ENCODE measurements at regions not wholly inside any gene's neighbourhood (a gene's known extent, or its start where the extent isn't known, plus 50 kb on each side); places are given as distances from the start of the nearest gene placed in this dataset.

GRCh38 chr3:65284546-65284945 lies 596.7 kb upstream of the ADAMTS9 start:
- no peak for DNase-seq (ENCODE audit: low spot score)
- 84% methylated on average over 6 of the region's 6 CpGs for WGBS

DNA sequence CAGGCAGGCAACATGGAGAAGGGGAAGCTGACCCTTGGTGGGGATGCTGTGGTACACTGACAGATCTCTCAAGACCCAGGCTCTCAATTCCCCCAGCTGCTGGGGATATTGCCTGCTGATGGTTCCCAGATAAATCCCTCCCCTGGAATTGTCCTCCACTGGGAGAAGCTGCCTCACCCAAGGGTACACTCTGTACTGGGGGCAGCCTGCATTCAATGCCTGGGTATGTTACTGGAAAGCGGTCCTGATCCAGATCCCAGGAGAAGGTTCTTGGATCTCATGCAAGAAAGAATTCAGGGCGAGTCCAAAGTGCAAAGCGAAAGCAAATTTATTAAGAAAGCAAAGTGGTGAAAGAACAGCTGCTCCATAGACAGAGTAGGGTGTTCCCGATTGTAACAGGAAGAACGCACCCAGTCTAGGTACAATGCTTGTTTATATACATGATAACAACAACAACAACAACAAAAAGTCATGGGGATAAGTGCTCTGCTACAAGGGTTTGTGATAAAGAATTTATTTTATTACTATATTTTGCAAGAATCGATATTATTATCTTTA lies 591.5 kb upstream of the ADAMTS9 start:
- no peak overlapping the region for H3K4me3 ChIP-seq
- no peak for TF ChIP-seq CTCF (IDR thresholded peaks at IDR 0.05)
- WGBS, result 83% methylated on average over 6 of the region's 6 CpGs

More at GRCh38 chr3:65284546-65284945, 596.7 kb upstream of the ADAMTS9 start:
- H3K4me3 ChIP-seq, result no peak overlapping the region
- H3K4me1 ChIP-seq (replicated peaks), result no peaks in the 10 kb centered on the region
- TF ChIP-seq POLR2A (IDR thresholded peaks at IDR 0.05), result no peak
- no peaks in the 10 kb centered on the region for H3K36me3 ChIP-seq
- no peak overlapping the region for H3K27ac ChIP-seq
- intact Hi-C loops (cut with DNase I), result no loop called here
- H3K9me3 ChIP-seq, result no peaks in the 10 kb centered on the region
- no peaks in the 10 kb centered on the region for H3K27me3 ChIP-seq (replicated peaks; ENCODE audit: insufficient read depth)

GRCh38 chr3:65277798-65278197 lies 590.0 kb upstream of the ADAMTS9 start:
- no peaks in the 10 kb centered on the region for H3K9me3 ChIP-seq
- no peak overlapping the region for H3K4me3 ChIP-seq
- DNase-seq (ENCODE audit: low spot score), result no peak
- no peaks in the 10 kb centered on the region for H3K36me3 ChIP-seq
- H3K27me3 ChIP-seq (replicated peaks; ENCODE audit: insufficient read depth), result no peaks in the 10 kb centered on the region
- 79% methylated on average over 2 of the region's 2 CpGs for WGBS
- no peak overlapping the region for H3K27ac ChIP-seq
- TF ChIP-seq CTCF (IDR thresholded peaks at IDR 0.05) (no peak), POLR2AphosphoS5 (IDR thresholded peaks at IDR 0.05) (no peak), POLR2A (IDR thresholded peaks at IDR 0.05) (no peak)
- H3K4me1 ChIP-seq (replicated peaks), result no peaks in the 10 kb centered on the region
- intact Hi-C loops (cut with DNase I), result no loop called here

More for the DNA sequence above, 591.5 kb upstream of the ADAMTS9 start:
- intact Hi-C loops (cut with DNase I), result no loop called here
- Histone ChIP-seq H3K27ac (no peak overlapping the region), H3K4me1 (replicated peaks) (no peaks in the 10 kb centered on the region), H3K36me3 (no peaks in the 10 kb centered on the region), H3K9me3 (no peaks in the 10 kb centered on the region), H3K27me3 (replicated peaks; ENCODE audit: insufficient read depth) (no peaks in the 10 kb centered on the region)
- no peak for DNase-seq (ENCODE audit: low spot score)

DNA sequence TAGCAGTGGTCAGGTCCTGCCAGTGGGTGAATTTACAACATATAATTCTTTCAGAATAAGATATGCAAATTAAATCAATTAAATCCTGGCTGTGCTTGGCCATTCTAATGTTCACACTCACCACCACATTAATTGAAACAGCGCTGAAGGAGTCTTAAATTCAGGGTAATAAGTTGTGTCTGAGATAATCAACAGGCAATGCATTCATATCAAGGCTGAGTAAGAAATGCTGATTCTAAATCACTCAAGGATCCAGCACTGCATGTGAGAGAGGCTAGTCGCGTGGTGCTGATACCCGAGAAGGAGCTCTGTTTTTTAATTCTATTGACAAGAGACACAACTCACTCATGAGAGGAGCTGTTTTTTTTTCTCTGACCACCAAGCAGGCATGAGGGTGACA lies 588.8 kb upstream of the ADAMTS9 start:
- 74% methylated on average over 4 of the region's 4 CpGs for WGBS
- Histone ChIP-seq H3K27ac (no peak overlapping the region), H3K4me1 (replicated peaks) (no peaks in the 10 kb centered on the region), H3K4me3 (no peak overlapping the region), H3K36me3 (no peaks in the 10 kb centered on the region), H3K9me3 (no peaks in the 10 kb centered on the region), H3K27me3 (replicated peaks; ENCODE audit: insufficient read depth) (no peaks in the 10 kb centered on the region)
- TF ChIP-seq POLR2A (IDR thresholded peaks at IDR 0.05) (no peak), POLR2AphosphoS5 (IDR thresholded peaks at IDR 0.05) (no peak), CTCF (IDR thresholded peaks at IDR 0.05) (no peak)
- no peak for DNase-seq (ENCODE audit: low spot score)
- intact Hi-C loops (cut with DNase I), result no loop called here

GRCh38 chr3:65268426-65268825 lies 580.6 kb upstream of the ADAMTS9 start:
- no peak for DNase-seq (ENCODE audit: low spot score)
- WGBS, result 33% methylated on average over 1 of the region's 1 CpG

More at GRCh38 chr3:65268426-65268825, 580.6 kb upstream of the ADAMTS9 start:
- intact Hi-C loops (cut with DNase I), result no loop called here
- H3K4me1 ChIP-seq (replicated peaks), result no peaks in the 10 kb centered on the region
- no peak overlapping the region for H3K27ac ChIP-seq
- no peaks in the 10 kb centered on the region for H3K27me3 ChIP-seq (replicated peaks; ENCODE audit: insufficient read depth)
- no peak for TF ChIP-seq POLR2AphosphoS5 (IDR thresholded peaks at IDR 0.05)
- no peak for TF ChIP-seq CTCF (IDR thresholded peaks at IDR 0.05)
- TF ChIP-seq POLR2A (IDR thresholded peaks at IDR 0.05), result no peak
- H3K36me3 ChIP-seq, result no peaks in the 10 kb centered on the region
- H3K4me3 ChIP-seq, result no peak overlapping the region
- no peaks in the 10 kb centered on the region for H3K9me3 ChIP-seq
